ENCODE measurements at regions not wholly inside any gene's neighbourhood (a gene's known extent, or its start where the extent isn't known, plus 50 kb on each side); places are given as distances from the start of the nearest gene placed in this dataset.
"Not testable (repeated sequence)": the region's sequence is repeated elsewhere in the genome, so short reads cannot be mapped to it uniquely, and the experiment has no call there.

- no peak overlapping the region for H3K27ac Mint-ChIP-seq
- H3K9me3 Mint-ChIP-seq = peaks cover 28% of the 10 kb centered on the region
- H3K27me3 Mint-ChIP-seq (ENCODE audit: insufficient read depth) = no peaks in the 10 kb centered on the region; the same call in 1 of the 2 replicates
These were observed 133.8 kb downstream of the SLC35B3 start for GRCh38 chr6:8301502-8301901.

GRCh38 chr6:8299034-8299433 lies 136.3 kb downstream of the SLC35B3 start:
- DNase-seq = no peak
- H3K27me3 Mint-ChIP-seq (ENCODE audit: insufficient read depth) = no peaks in the 10 kb centered on the region
- H3K36me3 Mint-ChIP-seq (ENCODE audit: low read depth) = no peaks in the 10 kb centered on the region
- H3K4me1 Mint-ChIP-seq (ENCODE audit: low read depth) = no peaks in the 10 kb centered on the region
- no peak for TF ChIP-seq CTCF (IDR thresholded peaks at IDR 0.05)
- no peak overlapping the region for H3K27ac Mint-ChIP-seq
- peaks cover 50% of the 10 kb centered on the region for H3K9me3 Mint-ChIP-seq
- H3K4me3 Mint-ChIP-seq = no peak overlapping the region

More at GRCh38 chr6:8301502-8301901, 133.8 kb downstream of the SLC35B3 start:
- Mint-ChIP-seq H3K4me3 (no peak overlapping the region), H3K4me1 (ENCODE audit: low read depth) (no peaks in the 10 kb centered on the region), H3K36me3 (ENCODE audit: low read depth) (no peaks in the 10 kb centered on the region)
- no peak for TF ChIP-seq CTCF (IDR thresholded peaks at IDR 0.05)
- DNase-seq = no peak

- not testable (repeated sequence) for H3K27me3 Mint-ChIP-seq (ENCODE audit: insufficient read depth); H3K36me3 Mint-ChIP-seq (ENCODE audit: low read depth); DNase-seq; H3K4me1 Mint-ChIP-seq (ENCODE audit: low read depth); H3K27ac Mint-ChIP-seq; H3K4me3 Mint-ChIP-seq
- peaks cover 20% of the 10 kb centered on the region for H3K9me3 Mint-ChIP-seq
These were observed 152.4 kb downstream of the SLC35B3 start for GRCh38 chr6:8282946-8283345.

GRCh38 chr6:8282380-8282779 lies 153.0 kb downstream of the SLC35B3 start:
- Mint-ChIP-seq H3K36me3 (ENCODE audit: low read depth) (no peaks in the 10 kb centered on the region), H3K4me3 (no peak overlapping the region), H3K27ac (no peak overlapping the region), H3K4me1 (ENCODE audit: low read depth) (no peaks in the 10 kb centered on the region), H3K9me3 (peaks cover 23% of the 10 kb centered on the region; the same call in 1 of the 2 replicates), H3K27me3 (ENCODE audit: insufficient read depth) (no peaks in the 10 kb centered on the region)
- DNase-seq = no peak
- no peak for TF ChIP-seq CTCF (IDR thresholded peaks at IDR 0.05)

GRCh38 chr6:8279041-8279805 lies 156.1 kb downstream of the SLC35B3 start:
- Mint-ChIP-seq H3K27me3 (ENCODE audit: insufficient read depth) (no peaks in the 10 kb centered on the region), H3K27ac (no peak overlapping the region), H3K36me3 (ENCODE audit: low read depth) (no peaks in the 10 kb centered on the region), H3K9me3 (peaks cover 29% of the 10 kb centered on the region; the same call in 1 of the 2 replicates), H3K4me3 (no peak overlapping the region), H3K4me1 (ENCODE audit: low read depth) (no peaks in the 10 kb centered on the region)
- no peak for DNase-seq
- no peak for TF ChIP-seq CTCF (IDR thresholded peaks at IDR 0.05)

GRCh38 chr6:8278562-8278961 lies 156.8 kb downstream of the SLC35B3 start:
- H3K9me3 Mint-ChIP-seq = peaks cover 26% of the 10 kb centered on the region; the same call in 1 of the 2 replicates
- H3K4me3 Mint-ChIP-seq = no peak overlapping the region
- no peaks in the 10 kb centered on the region for H3K4me1 Mint-ChIP-seq (ENCODE audit: low read depth)
- no peak for TF ChIP-seq CTCF (IDR thresholded peaks at IDR 0.05)
- no peaks in the 10 kb centered on the region for H3K36me3 Mint-ChIP-seq (ENCODE audit: low read depth)
- no peak for DNase-seq
- no peaks in the 10 kb centered on the region for H3K27me3 Mint-ChIP-seq (ENCODE audit: insufficient read depth)
- no peak overlapping the region for H3K27ac Mint-ChIP-seq

All from HFFc6 (cell line).